Rectal smooth muscle tissue (tissue), 1 donor: ENCODE measurements at regions not wholly inside any gene's neighbourhood (a gene's known extent, or its start where the extent isn't known, plus 50 kb on each side); places are given as distances from the start of the nearest gene placed in this dataset.

Experiments used
- H3K27ac ChIP-seq: one replicate; pipeline ENCODE4 v1.7.0; 2013; ENCODE audit warnings: low read depth, low read length, inconsistent platforms
- H3K27me3 ChIP-seq: one replicate; pipeline ENCODE4 v1.7.0; 2013; ENCODE audit warnings: low read length; ENCODE audit not compliant: control insufficient read depth, insufficient read depth
- H3K36me3 ChIP-seq: one replicate; pipeline ENCODE4 v1.7.0; 2013; ENCODE audit warnings: low read length; ENCODE audit not compliant: control insufficient read depth, insufficient read depth
- H3K4me1 ChIP-seq: one replicate; pipeline ENCODE4 v1.7.0; 2013; ENCODE audit warnings: low read length; ENCODE audit not compliant: control insufficient read depth, insufficient read depth
- H3K4me3 ChIP-seq: one replicate; pipeline ENCODE4 v1.7.0; 2013; ENCODE audit warnings: low read length
- H3K9ac ChIP-seq: one replicate; pipeline ENCODE4 v1.7.0; 2013; ENCODE audit warnings: low read length

DNA sequence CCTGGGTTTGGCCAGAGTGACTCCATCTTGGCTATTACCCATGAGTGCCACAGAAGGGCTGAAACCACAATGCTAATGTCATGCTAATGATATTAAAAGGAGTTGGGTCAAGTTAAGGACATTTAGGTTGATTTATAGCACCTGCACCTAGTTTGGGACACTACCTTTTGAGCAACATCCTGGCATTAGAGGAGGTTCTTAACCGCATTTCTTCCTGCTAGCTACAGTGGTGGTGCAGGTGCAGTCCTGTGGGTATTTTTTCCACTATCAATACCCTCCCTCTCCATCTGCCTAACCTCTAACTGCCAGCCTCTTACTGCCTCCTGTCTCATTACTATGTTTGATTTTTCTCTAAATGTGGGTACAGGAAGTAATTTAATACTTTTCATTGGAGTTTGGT lies 1276.1 kb downstream of the FSTL5 start:
- no peaks in the 10 kb centered on the region for H3K4me1 ChIP-seq
- no peak overlapping the region for H3K9ac ChIP-seq
- H3K4me3 ChIP-seq: no peak overlapping the region
- no peaks in the 10 kb centered on the region for H3K36me3 ChIP-seq
- no peaks in the 10 kb centered on the region for H3K27me3 ChIP-seq
- H3K27ac ChIP-seq: no peak overlapping the region

- Histone ChIP-seq H3K27ac (no peak overlapping the region), H3K36me3 (no peaks in the 10 kb centered on the region), H3K4me3 (no peak overlapping the region), H3K9ac (no peak overlapping the region), H3K27me3 (no peaks in the 10 kb centered on the region), H3K4me1 (no peaks in the 10 kb centered on the region)
Measured at GRCh38 chr4:160894128-160894527, 1269.7 kb downstream of the FSTL5 start.

GRCh38 chr4:160894809-160895208 lies 1269.0 kb downstream of the FSTL5 start:
- Histone ChIP-seq H3K4me3 (no peak overlapping the region), H3K27ac (no peak overlapping the region), H3K9ac (no peak overlapping the region), H3K36me3 (no peaks in the 10 kb centered on the region), H3K27me3 (no peaks in the 10 kb centered on the region), H3K4me1 (no peaks in the 10 kb centered on the region)

GRCh38 chr4:160927311-160927710 lies 1236.5 kb downstream of the FSTL5 start:
- H3K27ac ChIP-seq: no peak overlapping the region
- no peak overlapping the region for H3K9ac ChIP-seq
- H3K4me1 ChIP-seq: no peaks in the 10 kb centered on the region
- H3K27me3 ChIP-seq: no peaks in the 10 kb centered on the region
- no peaks in the 10 kb centered on the region for H3K36me3 ChIP-seq
- no peak overlapping the region for H3K4me3 ChIP-seq

DNA sequence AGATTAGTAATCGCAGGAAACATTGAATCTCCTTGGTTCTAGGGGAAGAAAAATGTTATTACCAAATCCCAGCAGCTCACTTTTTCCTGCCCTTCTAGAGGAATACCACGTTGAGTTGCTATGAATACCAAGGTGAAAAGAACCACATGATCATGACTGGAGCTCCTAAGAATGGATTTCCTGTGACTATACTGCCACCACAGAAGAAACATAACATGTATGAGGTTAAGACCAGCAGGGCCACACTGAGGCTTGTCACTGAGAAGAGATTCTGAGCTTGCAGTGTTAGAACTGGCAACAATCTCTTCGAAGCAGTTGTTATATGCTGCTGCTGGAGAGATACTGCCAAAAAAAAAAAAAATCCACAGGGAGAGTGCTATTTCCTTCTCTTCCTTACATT lies 1235.3 kb downstream of the FSTL5 start:
- Histone ChIP-seq H3K4me3 (no peak overlapping the region), H3K27ac (no peak overlapping the region), H3K36me3 (no peaks in the 10 kb centered on the region), H3K4me1 (no peaks in the 10 kb centered on the region), H3K27me3 (no peaks in the 10 kb centered on the region), H3K9ac (no peak overlapping the region)

- Histone ChIP-seq H3K27me3 (no peaks in the 10 kb centered on the region), H3K36me3 (no peaks in the 10 kb centered on the region), H3K9ac (no peak overlapping the region), H3K4me1 (no peaks in the 10 kb centered on the region), H3K27ac (no peak overlapping the region), H3K4me3 (no peak overlapping the region)
Measured at GRCh38 chr4:160947653-160948052, 1216.1 kb downstream of the FSTL5 start.

- no peaks in the 10 kb centered on the region for H3K27me3 ChIP-seq
- no peak overlapping the region for H3K4me3 ChIP-seq
- H3K9ac ChIP-seq: no peak overlapping the region
- H3K4me1 ChIP-seq: no peaks in the 10 kb centered on the region
- H3K27ac ChIP-seq: no peak overlapping the region
- no peaks in the 10 kb centered on the region for H3K36me3 ChIP-seq
Measured at GRCh38 chr4:160956875-160957274, 1206.9 kb downstream of the FSTL5 start.

DNA sequence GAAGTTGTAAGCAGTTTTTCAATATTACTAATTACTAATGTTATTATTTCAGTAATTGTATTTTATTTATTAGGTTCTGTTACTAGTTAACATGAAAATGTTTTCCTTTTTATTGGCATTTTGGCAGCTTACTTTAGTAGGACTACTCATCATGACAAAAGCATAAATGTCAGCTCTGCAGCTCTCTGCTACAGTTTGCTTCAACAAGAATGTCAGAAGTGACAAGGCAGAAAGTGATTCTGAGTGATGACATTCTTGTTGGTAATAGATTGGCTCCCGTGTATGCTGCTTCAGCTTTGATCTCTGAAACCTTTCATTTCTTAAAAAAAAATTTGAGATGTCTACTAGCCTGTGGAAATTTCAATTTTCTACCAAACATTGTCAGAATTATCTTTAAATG lies 1193.9 kb downstream of the FSTL5 start:
- no peaks in the 10 kb centered on the region for H3K27me3 ChIP-seq
- no peak overlapping the region for H3K9ac ChIP-seq
- H3K4me3 ChIP-seq: no peak overlapping the region
- H3K36me3 ChIP-seq: no peaks in the 10 kb centered on the region
- H3K4me1 ChIP-seq: no peaks in the 10 kb centered on the region
- H3K27ac ChIP-seq: no peak overlapping the region

- Histone ChIP-seq H3K4me1 (no peaks in the 10 kb centered on the region), H3K4me3 (no peak overlapping the region), H3K27ac (no peak overlapping the region), H3K9ac (no peak overlapping the region), H3K27me3 (no peaks in the 10 kb centered on the region), H3K36me3 (no peaks in the 10 kb centered on the region)
Measured at GRCh38 chr4:160980091-160980490, 1183.7 kb downstream of the FSTL5 start.

GRCh38 chr4:160981083-160981482 lies 1182.7 kb downstream of the FSTL5 start:
- Histone ChIP-seq H3K9ac (no peak overlapping the region), H3K4me3 (no peak overlapping the region), H3K27ac (no peak overlapping the region), H3K4me1 (no peaks in the 10 kb centered on the region), H3K36me3 (no peaks in the 10 kb centered on the region), H3K27me3 (no peaks in the 10 kb centered on the region)

DNA sequence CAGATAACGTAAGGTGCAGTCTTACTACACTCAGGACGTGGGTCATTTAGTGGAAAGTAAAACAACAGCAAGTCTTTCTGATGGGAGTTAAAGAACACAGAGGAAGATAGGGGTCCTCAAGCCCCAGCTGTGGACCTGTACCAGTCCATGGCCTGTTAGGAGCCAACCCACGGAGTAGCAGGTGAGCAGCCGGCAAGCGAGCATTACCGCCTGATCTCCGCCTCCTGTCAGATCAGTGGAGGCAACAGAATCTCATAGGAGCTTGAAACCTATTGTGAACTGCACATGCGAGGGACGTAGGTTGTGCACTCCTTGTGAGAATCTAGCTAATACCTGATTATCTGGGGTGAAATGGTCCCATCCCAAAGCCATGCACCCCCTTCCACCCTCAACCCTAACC lies 1180.8 kb downstream of the FSTL5 start:
- Histone ChIP-seq H3K4me1 (no peaks in the 10 kb centered on the region), H3K36me3 (no peaks in the 10 kb centered on the region), H3K4me3 (no peak overlapping the region), H3K9ac (no peak overlapping the region), H3K27me3 (no peaks in the 10 kb centered on the region), H3K27ac (no peak overlapping the region)

GRCh38 chr4:161002386-161002785 lies 1161.4 kb downstream of the FSTL5 start:
- no peaks in the 10 kb centered on the region for H3K36me3 ChIP-seq
- H3K4me3 ChIP-seq: no peak overlapping the region
- no peak overlapping the region for H3K9ac ChIP-seq
- no peaks in the 10 kb centered on the region for H3K27me3 ChIP-seq
- no peaks in the 10 kb centered on the region for H3K4me1 ChIP-seq
- no peak overlapping the region for H3K27ac ChIP-seq

DNA sequence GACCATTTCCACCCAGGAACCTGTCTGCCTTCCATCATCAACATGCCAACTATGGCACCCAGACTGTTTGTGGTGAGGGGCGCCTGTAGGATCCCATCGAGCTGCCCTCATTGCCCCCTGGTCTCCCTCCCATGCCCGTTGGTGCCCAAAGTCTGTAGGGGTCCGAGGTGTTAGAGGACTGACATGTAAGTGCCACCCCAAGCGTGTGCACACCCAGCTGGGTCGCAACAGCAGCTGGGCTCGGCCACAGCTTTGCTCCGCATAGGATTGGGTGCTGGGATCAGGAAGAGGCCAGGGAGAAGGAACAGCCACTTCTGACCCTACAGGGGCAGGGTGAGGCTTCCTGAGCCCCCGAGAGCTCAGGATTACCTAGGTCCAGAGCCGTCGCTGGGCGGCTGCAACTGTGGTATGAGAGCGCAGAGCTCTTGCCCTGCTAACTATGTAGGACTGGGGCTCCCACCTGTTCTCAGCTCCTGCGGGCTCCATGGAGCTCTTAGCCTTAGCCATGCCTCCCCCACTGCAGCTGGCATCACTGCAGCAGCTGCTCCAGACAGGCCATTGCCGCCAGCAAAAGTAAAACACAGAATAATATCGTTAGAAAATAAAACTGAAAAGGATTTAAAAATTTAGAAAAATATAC lies 1160.3 kb downstream of the FSTL5 start:
- Histone ChIP-seq H3K4me1 (no peaks in the 10 kb centered on the region), H3K4me3 (no peak overlapping the region), H3K9ac (no peak overlapping the region), H3K27me3 (no peaks in the 10 kb centered on the region), H3K36me3 (no peaks in the 10 kb centered on the region), H3K27ac (no peak overlapping the region)
